Thoracic aorta (tissue), 2 donors: ENCODE measurements at regions not wholly inside any gene's neighbourhood (a gene's known extent, or its start where the extent isn't known, plus 50 kb on each side); places are given as distances from the start of the nearest gene placed in this dataset.

Source experiments
- ATAC-seq: fragments of 150-250 bp; one replicate; pipeline ENCODE4 v1.8.0; 2017; ENCODE audit warnings: low read depth; ENCODE audit not compliant: insufficient number of reproducible peaks, low FRiP score
- DNase-seq: peaks from one replicate; pipeline ENCODE4 v3.0.0-alpha.2; 2020; ENCODE audit warnings: low spot score
- H3K27ac ChIP-seq, 2 donors: fragments of 200-600 bp; sonication (generic); 1 replicate in 1 of 2; 2 replicates in 1 of 2; pipeline ENCODE4 v1.5.1; 2016; ENCODE audit warnings: mild to moderate bottlenecking in 2 of 2, moderate library complexity in 2 of 2
- H3K27me3 ChIP-seq: fragments of 200-600 bp; sonication (generic); replicated peaks from 2 replicates; pipeline ENCODE4 v1.6.0; 2016; ENCODE audit warnings: mild to moderate bottlenecking; ENCODE audit not compliant: insufficient read depth
- H3K36me3 ChIP-seq: fragments of 200-600 bp; sonication (generic); one replicate; pipeline ENCODE4 v1.5.1; 2016
- H3K4me1 ChIP-seq, 2 donors: fragments of 200-600 bp; sonication (generic); 1 replicate in 1 of 2; 2 replicates in 1 of 2; pipeline versions ENCODE4 v1.5.1 to v1.6.0; 2016; ENCODE audit warnings: low read depth in 2 of 2, mild to moderate bottlenecking in 1 of 2; ENCODE audit not compliant: control insufficient read depth in 1 of 2
- H3K4me3 ChIP-seq: fragments of 200-600 bp; sonication (generic); 2 replicates; pipeline ENCODE4 v1.5.1; 2016; ENCODE audit warnings: mild to moderate bottlenecking
- H3K9me3 ChIP-seq: fragments of 200-600 bp; sonication (generic); 2 replicates; pipeline ENCODE4 v1.5.1; 2016
- CTCF ChIP-seq: fragments of 200-600 bp; sonication (generic); IDR thresholded peaks from one replicate; pipeline ENCODE4 v1.5.1; 2019; ENCODE audit warnings: antibody characterized with exemption

- Histone ChIP-seq H3K9me3 (no peaks in the 10 kb centered on the region), H3K4me1 (no peaks in the 10 kb centered on the region), H3K4me3 (no peak overlapping the region), H3K27me3 (no peaks in the 10 kb centered on the region), H3K36me3 (no peaks in the 10 kb centered on the region), H3K27ac (no peak overlapping the region)
- TF ChIP-seq CTCF = no peak
- ATAC-seq (no peak), DNase-seq (no peak)
Observed at GRCh38 chr5:135279328-135279727, 119.7 kb downstream of the MACROH2A1 start.

GRCh38 chr5:135276151-135276550 is 122.9 kb downstream of the MACROH2A1 start:
- Histone ChIP-seq H3K27ac (no peak overlapping the region), H3K27me3 (no peaks in the 10 kb centered on the region), H3K4me3 (no peak overlapping the region), H3K4me1 (no peaks in the 10 kb centered on the region), H3K9me3 (no peaks in the 10 kb centered on the region), H3K36me3 (no peaks in the 10 kb centered on the region)
- TF ChIP-seq CTCF = no peak
- ATAC-seq = no peak
- DNase-seq = no peak

- DNase-seq (no peak), ATAC-seq (no peak)
- H3K27me3 ChIP-seq = no peaks in the 10 kb centered on the region
- TF ChIP-seq CTCF = no peak
- peaks cover 4 to 17% of the 10 kb centered on the region in 2 donors for H3K4me1 ChIP-seq
- no peaks in the 10 kb centered on the region for H3K36me3 ChIP-seq
- no peaks in the 10 kb centered on the region for H3K9me3 ChIP-seq
- H3K4me3 ChIP-seq = no peak overlapping the region
- H3K27ac ChIP-seq = no peak overlapping the region
Observed at GRCh38 chr5:135273212-135273611, 125.8 kb downstream of the MACROH2A1 start.

- no peaks in the 10 kb centered on the region for H3K27me3 ChIP-seq
- H3K4me3 ChIP-seq = no peak overlapping the region
- TF ChIP-seq CTCF = no peak
- H3K36me3 ChIP-seq = no peaks in the 10 kb centered on the region
- no peak for ATAC-seq
- H3K27ac ChIP-seq = no peak overlapping the region
- no peaks in the 10 kb centered on the region for H3K9me3 ChIP-seq
- DNase-seq = no peak
- peaks cover 4 to 17% of the 10 kb centered on the region in 2 donors for H3K4me1 ChIP-seq
Observed at GRCh38 chr5:135272311-135272805, 126.7 kb downstream of the MACROH2A1 start.

- Histone ChIP-seq H3K4me3 (no peak overlapping the region), H3K4me1 (peaks cover 4 to 17% of the 10 kb centered on the region in 2 donors), H3K27ac (no peak overlapping the region), H3K9me3 (no peaks in the 10 kb centered on the region), H3K36me3 (no peaks in the 10 kb centered on the region), H3K27me3 (no peaks in the 10 kb centered on the region)
- DNase-seq (no peak), ATAC-seq (no peak)
- no peak for TF ChIP-seq CTCF
Observed at GRCh38 chr5:135271533-135272310, 127.3 kb downstream of the MACROH2A1 start.
